ENCODE measurements at regions not wholly inside any gene's neighbourhood (a gene's known extent, or its start where the extent isn't known, plus 50 kb on each side); places are given as distances from the start of the nearest gene placed in this dataset.

DNA sequence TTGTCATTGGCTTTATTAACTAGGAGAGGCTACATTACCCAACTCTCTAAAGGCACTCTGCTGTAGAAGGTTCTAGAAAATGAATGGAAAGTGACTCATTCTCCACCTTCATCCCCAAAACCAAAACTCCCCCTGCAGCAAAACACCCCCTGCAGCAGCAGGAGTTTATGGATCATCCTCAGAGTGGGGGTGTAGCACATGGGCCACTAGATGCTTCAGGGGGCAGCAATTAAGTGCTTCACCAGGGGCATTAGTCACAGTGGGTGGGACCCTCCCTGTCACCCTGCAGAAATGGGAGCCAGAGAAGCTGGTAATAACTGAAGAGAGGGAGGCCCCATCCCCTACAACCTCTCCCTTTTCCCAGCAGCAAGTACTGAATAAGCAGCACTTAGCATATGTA is 64.5 kb upstream of the MED4 start:
- ATAC-seq (peak; percentile 49), DNase-seq (ENCODE audit: low spot score) (no peak)
- H3K9me3 Mint-ChIP-seq = 0 out of 2 replicates have a peak, but pooled peaks cover 2% of the 10 kb centered on the region
- no peak overlapping the region for H3K4me3 Mint-ChIP-seq
- H3K27ac Mint-ChIP-seq = peak overlapping the region; percentile 53
- peaks cover 55% of the 10 kb centered on the region for H3K4me1 Mint-ChIP-seq
- POLR2A ChIA-PET = no interaction called here
- H3K36me3 Mint-ChIP-seq = no peaks in the 10 kb centered on the region
- no peaks in the 10 kb centered on the region; the same call in 1 of the 2 replicates for H3K27me3 Mint-ChIP-seq (ENCODE audit: low read depth)
- CTCF ChIA-PET = no interaction called here
- TF ChIP-seq ZNF512 (CRISPR knock-in tag; IDR thresholded peaks at IDR 0.05; ENCODE audit: borderline replicate concordance) (no peak), SP1 (CRISPR knock-in tag; conservative IDR thresholded peaks at IDR 0.05) (no peak), GTF2I (CRISPR knock-in tag; conservative IDR thresholded peaks at IDR 0.05) (no peak), TEAD1 (CRISPR knock-in tag; IDR thresholded peaks at IDR 0.05) (no peak), NR2C2 (CRISPR knock-in tag; IDR thresholded peaks at IDR 0.05) (no peak), GRHL2 (CRISPR knock-in tag; IDR thresholded peaks at IDR 0.05; ENCODE audit: insufficient replicate concordance, severe bottlenecking) (no peak), ZNF396 (CRISPR knock-in tag; IDR thresholded peaks at IDR 0.05; ENCODE audit: borderline replicate concordance) (no peak)
- TF ChIP-seq, protein P1, sequence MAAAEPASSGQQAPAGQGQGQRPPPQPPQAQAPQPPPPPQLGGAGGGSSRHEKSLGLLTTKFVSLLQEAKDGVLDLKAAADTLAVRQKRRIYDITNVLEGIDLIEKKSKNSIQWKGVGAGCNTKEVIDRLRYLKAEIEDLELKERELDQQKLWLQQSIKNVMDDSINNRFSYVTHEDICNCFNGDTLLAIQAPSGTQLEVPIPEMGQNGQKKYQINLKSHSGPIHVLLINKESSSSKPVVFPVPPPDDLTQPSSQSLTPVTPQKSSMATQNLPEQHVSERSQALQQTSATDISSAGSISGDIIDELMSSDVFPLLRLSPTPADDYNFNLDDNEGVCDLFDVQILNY (CRISPR knock-in tag; IDR thresholded peaks at IDR 0.05) = no peak
- TF ChIP-seq, protein P2, sequence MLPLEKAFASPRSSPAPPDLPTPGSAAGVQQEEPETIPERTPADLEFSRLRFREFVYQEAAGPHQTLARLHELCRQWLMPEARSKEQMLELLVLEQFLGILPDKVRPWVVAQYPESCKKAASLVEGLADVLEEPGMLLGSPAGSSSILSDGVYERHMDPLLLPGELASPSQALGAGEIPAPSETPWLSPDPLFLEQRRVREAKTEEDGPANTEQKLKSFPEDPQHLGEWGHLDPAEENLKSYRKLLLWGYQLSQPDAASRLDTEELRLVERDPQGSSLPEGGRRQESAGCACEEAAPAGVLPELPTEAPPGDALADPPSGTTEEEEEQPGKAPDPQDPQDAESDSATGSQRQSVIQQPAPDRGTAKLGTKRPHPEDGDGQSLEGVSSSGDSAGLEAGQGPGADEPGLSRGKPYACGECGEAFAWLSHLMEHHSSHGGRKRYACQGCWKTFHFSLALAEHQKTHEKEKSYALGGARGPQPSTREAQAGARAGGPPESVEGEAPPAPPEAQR (CRISPR knock-in tag; IDR thresholded peaks at IDR 0.05) = no peak

- ChIA-PET CTCF (no interaction called here), POLR2A (no interaction called here)
- ATAC-seq = no peak
- Mint-ChIP-seq H3K36me3 (no peaks in the 10 kb centered on the region), H3K4me1 (peaks cover 55% of the 10 kb centered on the region), H3K9me3 (0 out of 2 replicates have a peak, but pooled peaks cover 2% of the 10 kb centered on the region), H3K4me3 (no peak overlapping the region), H3K27me3 (ENCODE audit: low read depth) (no peaks in the 10 kb centered on the region; the same call in 1 of the 2 replicates), H3K27ac (no peak overlapping the region)
- TF ChIP-seq NFYB (CRISPR knock-in tag; conservative IDR thresholded peaks at IDR 0.05; ENCODE audit: low read depth) (no peak), TEAD1 (CRISPR knock-in tag; IDR thresholded peaks at IDR 0.05) (no peak), TEAD4 (CRISPR knock-in tag; IDR thresholded peaks at IDR 0.05) (no peak), ETV6 (CRISPR knock-in tag; IDR thresholded peaks at IDR 0.05) (no peak)
- TF ChIP-seq, protein P3, sequence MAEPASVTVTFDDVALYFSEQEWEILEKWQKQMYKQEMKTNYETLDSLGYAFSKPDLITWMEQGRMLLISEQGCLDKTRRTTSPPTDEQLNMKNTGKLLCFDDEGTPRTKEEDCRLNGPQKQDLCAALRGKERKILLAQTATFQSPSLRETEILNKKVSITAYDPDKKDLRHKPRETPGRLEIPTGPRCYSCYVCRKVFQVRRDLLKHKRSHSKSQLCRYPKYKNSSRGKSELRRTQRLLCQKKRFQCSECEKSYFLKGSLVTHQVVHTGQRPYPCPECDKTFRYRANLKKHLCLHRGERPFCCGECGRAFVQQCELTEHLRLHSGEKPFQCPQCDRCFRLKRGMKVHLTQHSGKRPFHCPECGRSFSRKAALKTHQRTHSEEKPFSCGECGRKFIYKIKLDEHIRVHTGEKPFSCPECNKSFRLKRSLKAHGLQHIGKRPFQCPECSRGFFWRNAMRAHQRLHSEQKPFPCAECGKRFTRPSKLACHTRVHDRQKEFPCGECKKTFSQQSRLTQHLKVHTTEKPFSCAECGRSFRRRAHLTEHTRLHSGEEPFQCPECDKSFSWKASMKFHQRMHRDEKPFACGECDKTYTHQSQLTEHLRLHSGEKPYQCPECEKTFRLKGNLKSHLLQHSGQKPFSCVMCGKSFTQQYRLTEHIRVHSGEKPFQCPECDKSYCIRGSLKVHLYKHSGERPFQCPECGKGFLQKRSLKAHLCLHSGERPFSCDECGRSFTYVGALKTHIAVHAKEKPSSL (CRISPR knock-in tag; conservative IDR thresholded peaks at IDR 0.05) = no peak
- TF ChIP-seq, protein P4, sequence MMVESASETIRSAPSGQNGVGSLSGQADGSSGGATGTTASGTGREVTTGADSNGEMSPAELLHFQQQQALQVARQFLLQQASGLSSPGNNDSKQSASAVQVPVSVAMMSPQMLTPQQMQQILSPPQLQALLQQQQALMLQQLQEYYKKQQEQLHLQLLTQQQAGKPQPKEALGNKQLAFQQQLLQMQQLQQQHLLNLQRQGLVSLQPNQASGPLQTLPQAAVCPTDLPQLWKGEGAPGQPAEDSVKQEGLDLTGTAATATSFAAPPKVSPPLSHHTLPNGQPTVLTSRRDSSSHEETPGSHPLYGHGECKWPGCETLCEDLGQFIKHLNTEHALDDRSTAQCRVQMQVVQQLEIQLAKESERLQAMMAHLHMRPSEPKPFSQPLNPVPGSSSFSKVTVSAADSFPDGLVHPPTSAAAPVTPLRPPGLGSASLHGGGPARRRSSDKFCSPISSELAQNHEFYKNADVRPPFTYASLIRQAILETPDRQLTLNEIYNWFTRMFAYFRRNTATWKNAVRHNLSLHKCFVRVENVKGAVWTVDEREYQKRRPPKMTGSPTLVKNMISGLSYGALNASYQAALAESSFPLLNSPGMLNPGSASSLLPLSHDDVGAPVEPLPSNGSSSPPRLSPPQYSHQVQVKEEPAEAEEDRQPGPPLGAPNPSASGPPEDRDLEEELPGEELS (CRISPR knock-in tag; IDR thresholded peaks at IDR 0.05) = no peak
- no peak for DNase-seq (ENCODE audit: low spot score)
Observed at GRCh38 chr13:48158915-48159314, 64.0 kb upstream of the MED4 start.

GRCh38 chr13:48158290-48158689 is 63.4 kb upstream of the MED4 start:
- ATAC-seq (no peak), DNase-seq (ENCODE audit: low spot score) (no peak)
- H3K27me3 Mint-ChIP-seq (ENCODE audit: low read depth) = no peaks in the 10 kb centered on the region; the same call in 1 of the 2 replicates
- peaks cover 53% of the 10 kb centered on the region for H3K4me1 Mint-ChIP-seq
- POLR2A ChIA-PET = no interaction called here
- 0 out of 2 replicates have a peak, but pooled peaks cover 2% of the 10 kb centered on the region for H3K9me3 Mint-ChIP-seq
- H3K36me3 Mint-ChIP-seq = no peaks in the 10 kb centered on the region
- no peak overlapping the region for H3K27ac Mint-ChIP-seq
- H3K4me3 Mint-ChIP-seq = no peak overlapping the region
- CTCF ChIA-PET = no interaction called here
- no peak for TF ChIP-seq ZNF512 (CRISPR knock-in tag; IDR thresholded peaks at IDR 0.05; ENCODE audit: borderline replicate concordance)
- TF ChIP-seq FOXK1 (CRISPR knock-in tag; IDR thresholded peaks at IDR 0.05) = no peak
- TF ChIP-seq NR1H2 (CRISPR knock-in tag; IDR thresholded peaks at IDR 0.05) = no peak
- no peak for TF ChIP-seq CREM (CRISPR knock-in tag; IDR thresholded peaks at IDR 0.05)
- TF ChIP-seq ZNF138 (CRISPR knock-in tag; conservative IDR thresholded peaks at IDR 0.05) = no peak
- TF ChIP-seq NR3C1 (CRISPR knock-in tag; conservative IDR thresholded peaks at IDR 0.05; ENCODE audit: low read depth) = no peak
- no peak for TF ChIP-seq RELA (CRISPR knock-in tag; IDR thresholded peaks at IDR 0.05; ENCODE audit: borderline replicate concordance)
- TF ChIP-seq, protein P5, sequence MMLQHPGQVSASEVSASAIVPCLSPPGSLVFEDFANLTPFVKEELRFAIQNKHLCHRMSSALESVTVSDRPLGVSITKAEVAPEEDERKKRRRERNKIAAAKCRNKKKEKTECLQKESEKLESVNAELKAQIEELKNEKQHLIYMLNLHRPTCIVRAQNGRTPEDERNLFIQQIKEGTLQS (CRISPR knock-in tag; conservative IDR thresholded peaks at IDR 0.05) = no peak
- no peak for TF ChIP-seq ZNF219 (CRISPR knock-in tag; IDR thresholded peaks at IDR 0.05; ENCODE audit: borderline replicate concordance)
- no peak for TF ChIP-seq NR2C2 (CRISPR knock-in tag; IDR thresholded peaks at IDR 0.05)
- no peak for TF ChIP-seq SMAD4 (CRISPR knock-in tag; IDR thresholded peaks at IDR 0.05)
- no peak for TF ChIP-seq GRHL2 (CRISPR knock-in tag; IDR thresholded peaks at IDR 0.05; ENCODE audit: insufficient replicate concordance, severe bottlenecking)
